Heart left ventricle (tissue), 16 donors: ENCODE measurements at regions not wholly inside any gene's neighbourhood (a gene's known extent, or its start where the extent isn't known, plus 50 kb on each side); places are given as distances from the start of the nearest gene placed in this dataset.

ENCODE experiments used
- ATAC-seq, 4 donors: fragments of 200-7000 bp; cut with Tn5 transposase; one replicate each; pipeline ENCODE4 v1.9.1; 2020 to 2022; ENCODE audit warnings: moderate library complexity in 4 of 4, mild to moderate bottlenecking in 3 of 4, moderate number of reproducible peaks in 1 of 4
- DNase-seq, 5 donors: peaks; one replicate each; pipeline ENCODE4 v3.0.0-alpha.2; 2020
- H3K27ac ChIP-seq, 12 donors: fragments of 200-600 bp; sonication (generic) in 4 of 12; one replicate each; pipeline versions ENCODE4 v1.5.0 to v1.8.0; 2016 to 2022; ENCODE audit warnings: mild to moderate bottlenecking in 2 of 12
- H3K27me3 ChIP-seq, 9 donors: fragments of 200-600 bp; sonication (generic) in 2 of 9; one replicate each; pipeline versions ENCODE4 v1.5.1 to v1.8.0; 2016 to 2022; ENCODE audit warnings: mild to moderate bottlenecking in 3 of 9
- H3K36me3 ChIP-seq, 9 donors: fragments of 200-600 bp; sonication (generic) in 2 of 9; one replicate each; pipeline versions ENCODE4 v1.5.0 to v1.8.0; 2018 to 2022; ENCODE audit warnings: mild to moderate bottlenecking in 2 of 9
- H3K4me1 ChIP-seq, 12 donors: fragments of 200-600 bp; sonication (generic) in 4 of 12; one replicate each; pipeline versions ENCODE4 v1.5.0 to v1.8.0; 2016 to 2022; ENCODE audit warnings: mild to moderate bottlenecking in 3 of 12
- H3K4me3 ChIP-seq, 12 donors: fragments of 200-600 bp; sonication (generic) in 4 of 12; one replicate each; pipeline versions ENCODE4 v1.5.0 to v1.8.0; 2017 to 2022; ENCODE audit warnings: mild to moderate bottlenecking in 9 of 12, moderate library complexity in 4 of 12
- H3K9me3 ChIP-seq, 12 donors: fragments of 200-600 bp; sonication (generic) in 4 of 12; one replicate each; pipeline versions ENCODE4 v1.5.0 to v1.8.0; 2016 to 2022; ENCODE audit warnings: mild to moderate bottlenecking in 1 of 12
- CTCF ChIP-seq, 12 donors: fragments of 200-600 bp; sonication (generic) in 4 of 12; IDR thresholded peaks; one replicate each; pipeline versions ENCODE4 v1.5.0 to v1.8.0; 2018 to 2022; ENCODE audit warnings: antibody characterized with exemption in 12 of 12, mild to moderate bottlenecking in 5 of 12
- POLR2A ChIP-seq, 2 donors: fragments of 450-650 bp; IDR thresholded peaks; one replicate each; pipeline ENCODE4 v1.6.1; 2017; ENCODE audit warnings: antibody characterized with exemption in 2 of 2, mild to moderate bottlenecking in 2 of 2, moderate library complexity in 2 of 2
- WGBS, 4 donors: extraction: QIAGEN DNeasy Blood & Tissue Kit in 2 of 4; methylation state at CpG; one replicate each; pipeline versions ENCODE4 v1.1.5 to v1.1.7; 2013 to 2018; 5-methylcytosine and 5-hydroxymethylcytosine counted together
- intact Hi-C, 10 donors: fragments of 100-400 bp; cut with DNase I; formaldehyde crosslinking; loops; one replicate each; pipeline versions ENCODE4 v1.11.1 to v1.14.2; 2022
- donor health status: ischemic (EF 13 %, LVEDD 7.1; RV severe dilation, severe dysfunction).
- donor health status: healthy with polysubstance abuse.
- donor health status: DM: no; HTN: yes; CAD: no.
- donor health status: DM: no; HTN: no; CAD: no.
- donor health status: ischemic (EF 25% LVEDD 6.9; RV normal size, moderate dysfunction).
- donor health status: ischemic (EF 25% LVEDD 5.7; RV mildly dilated, moderate dysfunction).
- donor health status: healthy.
- donor health status: DM: yes; HTN: yes; CAD: no.
- donor health status: ischemic (EF 35%, LVEDD 5.7; RV mildly dilated, moderate dysfunction).
- donor health status: nonischemic (EF 11% LVEDD 7.7; RV severe dilation, severe dysfunction).
- donor health status: DM: yes; HTN: yes; CAD: no.
- donor health status: PGD.
- donor health status: ischemic (EF 29% LVEDD 5.4; RV normal size, mild dysfunction).
- donor health status: nonischemic (EF 23%, LVEDD 6.1; RV moderate dilation, normal function).

GRCh38 chr2:216320852-216321251 is 51.4 kb downstream of the MARCHF4 start:
- DNase-seq (no peak), ATAC-seq (no peak)
- no peak overlapping the region for H3K27ac ChIP-seq
- TF ChIP-seq POLR2A (IDR thresholded peaks at IDR 0.05) (no peak), CTCF (IDR thresholded peaks at IDR 0.05) (no peak)
- intact Hi-C loops = no loop called here
- H3K4me1 ChIP-seq = peaks cover 0 to 3% (median 0%) of the 10 kb centered on the region in 12 donors
- H3K9me3 ChIP-seq = no peaks in the 10 kb centered on the region
- H3K27me3 ChIP-seq = peaks cover 0 to 5% (median 0%) of the 10 kb centered on the region in 9 donors
- H3K36me3 ChIP-seq = no peaks in the 10 kb centered on the region
- 89 to 95% (median 93%) methylated on average over 7 of the region's 7 CpGs for WGBS, 4 donors
- no peak overlapping the region for H3K4me3 ChIP-seq

GRCh38 chr2:216319771-216320170 is 52.5 kb downstream of the MARCHF4 start:
- Histone ChIP-seq H3K4me1 (peaks cover 0 to 5% (median 0%) of the 10 kb centered on the region in 12 donors), H3K27me3 (peaks cover 0 to 5% (median 0%) of the 10 kb centered on the region in 9 donors), H3K4me3 (no peak overlapping the region), H3K36me3 (no peaks in the 10 kb centered on the region), H3K27ac (no peak overlapping the region), H3K9me3 (no peaks in the 10 kb centered on the region)
- intact Hi-C loops = no loop called here
- TF ChIP-seq CTCF (IDR thresholded peaks at IDR 0.05) (no peak), POLR2A (IDR thresholded peaks at IDR 0.05) (no peak)
- 85 to 86% (median 86%) methylated on average over 2 of the region's 2 CpGs for WGBS, 4 donors
- DNase-seq = no peak
- no peak for ATAC-seq

GRCh38 chr2:216318521-216318874 is 53.8 kb downstream of the MARCHF4 start:
- no peak for TF ChIP-seq POLR2A (IDR thresholded peaks at IDR 0.05)
- no peak for TF ChIP-seq CTCF (IDR thresholded peaks at IDR 0.05)
- ATAC-seq = no peak
- no peak overlapping the region for H3K27ac ChIP-seq
- no peak for DNase-seq
- peaks cover 0 to 12% (median 0%) of the 10 kb centered on the region in 9 donors for H3K27me3 ChIP-seq
- 70 to 83% (median 79%) methylated on average over 2 of the region's 2 CpGs for WGBS, 4 donors
- no peak overlapping the region for H3K4me3 ChIP-seq
- intact Hi-C loops = no loop called here
- H3K4me1 ChIP-seq = peaks cover 0 to 5% (median 0%) of the 10 kb centered on the region in 12 donors
- H3K9me3 ChIP-seq = no peaks in the 10 kb centered on the region
- H3K36me3 ChIP-seq = no peaks in the 10 kb centered on the region

GRCh38 chr2:216317831-216318520 is 54.3 kb downstream of the MARCHF4 start:
- ATAC-seq (no peak), DNase-seq (no peak)
- intact Hi-C loops = no loop called here
- no peak overlapping the region for H3K27ac ChIP-seq
- WGBS, 4 donors = 56 to 69% (median 63%) methylated on average over 9 of the region's 9 CpGs
- peaks cover 0 to 5% (median 0%) of the 10 kb centered on the region in 12 donors for H3K4me1 ChIP-seq
- no peaks in the 10 kb centered on the region for H3K9me3 ChIP-seq
- H3K4me3 ChIP-seq = no peak overlapping the region
- TF ChIP-seq CTCF (IDR thresholded peaks at IDR 0.05) (no peak), POLR2A (IDR thresholded peaks at IDR 0.05) (no peak)
- no peaks in the 10 kb centered on the region for H3K36me3 ChIP-seq
- H3K27me3 ChIP-seq = peaks cover 0 to 12% (median 0%) of the 10 kb centered on the region in 9 donors
